Tibial artery (tissue), 4 donors: ENCODE measurements at regions not wholly inside any gene's neighbourhood (a gene's known extent, or its start where the extent isn't known, plus 50 kb on each side); places are given as distances from the start of the nearest gene placed in this dataset.

Experiments
- DNase-seq, 2 donors: peaks; one replicate each; pipeline ENCODE4 v3.0.0-alpha.2; 2019
- H3K27ac ChIP-seq, 2 donors: fragments of 200-600 bp; sonication (generic) in 1 of 2; 1 replicate in 1 of 2; 2 replicates in 1 of 2; pipeline ENCODE4 v1.5.1; 2018 to 2019; ENCODE audit warnings: mild to moderate bottlenecking in 1 of 2
- H3K27me3 ChIP-seq, 2 donors: fragments of 200-600 bp; sonication (generic) in 1 of 2; one replicate each; pipeline versions ENCODE4 v1.5.1 to v1.6.0; 2016 to 2019
- H3K36me3 ChIP-seq, 3 donors: fragments of 200-600 bp; sonication (generic) in 2 of 3; one replicate each; pipeline ENCODE4 v1.5.1; 2016 to 2019; ENCODE audit warnings: mild to moderate bottlenecking in 2 of 3
- H3K4me1 ChIP-seq, 4 donors: fragments of 200-600 bp; sonication (generic) in 2 of 4; 1 replicate in 3 of 4; 2 replicates in 1 of 4; pipeline ENCODE4 v1.5.1; 2016 to 2019
- H3K4me3 ChIP-seq, 2 donors: fragments of 200-600 bp; sonication (generic) in 1 of 2; 1 replicate in 1 of 2; 2 replicates in 1 of 2; pipeline ENCODE4 v1.5.1; 2018 to 2019; ENCODE audit warnings: mild to moderate bottlenecking in 2 of 2
- H3K9me3 ChIP-seq, 3 donors: fragments of 200-600 bp; sonication (generic) in 1 of 3; one replicate each; pipeline ENCODE4 v1.5.1; 2016 to 2019
- intact Hi-C: fragments of 100-400 bp; cut with DNase I; formaldehyde crosslinking; loops from one replicate; pipeline ENCODE4 v1.15.0; 2023; ENCODE audit warnings: low total_unique reads
- TF ChIP-seq, protein P1 (sequence below), 2 experiments: fragments of 200-600 bp in 1 of 2; fragments of 450-650 bp in 1 of 2; IDR thresholded peaks; one replicate each; pipeline ENCODE4 v1.5.1; 2017 to 2019; ENCODE audit warnings: antibody characterized with exemption in 2 of 2, mild to moderate bottlenecking in 1 of 2, moderate library complexity in 1 of 2

DNA sequence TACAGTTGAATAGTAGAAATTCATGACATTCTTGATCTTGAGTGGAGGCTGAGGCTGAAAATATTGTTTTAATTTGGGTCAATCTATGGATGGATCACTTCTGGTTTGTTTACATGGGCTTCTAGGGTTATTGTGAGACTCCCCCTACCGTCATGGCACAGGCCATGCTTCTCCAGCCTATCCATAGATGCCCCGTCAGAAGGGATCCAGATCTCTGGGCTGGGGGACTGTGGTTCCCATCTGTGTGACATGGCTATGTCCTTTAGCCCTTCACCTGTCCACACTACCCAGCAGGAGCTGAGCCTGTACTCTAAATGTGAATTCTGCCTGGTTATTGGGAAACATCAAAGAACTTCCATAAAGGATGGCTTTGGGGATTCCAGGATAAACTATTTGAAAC, 160.4 kb downstream of the ABCC12 start:
- Histone ChIP-seq H3K4me3 (no peak overlapping the region), H3K4me1 (no peaks in the 10 kb centered on the region), H3K27ac (no peak overlapping the region), H3K36me3 (no peaks in the 10 kb centered on the region), H3K27me3 (no peaks in the 10 kb centered on the region), H3K9me3 (peaks cover 0 to 4% (median 0%) of the 10 kb centered on the region in 3 donors)
- intact Hi-C loops, result no loop called here
- TF ChIP-seq, protein P1, sequence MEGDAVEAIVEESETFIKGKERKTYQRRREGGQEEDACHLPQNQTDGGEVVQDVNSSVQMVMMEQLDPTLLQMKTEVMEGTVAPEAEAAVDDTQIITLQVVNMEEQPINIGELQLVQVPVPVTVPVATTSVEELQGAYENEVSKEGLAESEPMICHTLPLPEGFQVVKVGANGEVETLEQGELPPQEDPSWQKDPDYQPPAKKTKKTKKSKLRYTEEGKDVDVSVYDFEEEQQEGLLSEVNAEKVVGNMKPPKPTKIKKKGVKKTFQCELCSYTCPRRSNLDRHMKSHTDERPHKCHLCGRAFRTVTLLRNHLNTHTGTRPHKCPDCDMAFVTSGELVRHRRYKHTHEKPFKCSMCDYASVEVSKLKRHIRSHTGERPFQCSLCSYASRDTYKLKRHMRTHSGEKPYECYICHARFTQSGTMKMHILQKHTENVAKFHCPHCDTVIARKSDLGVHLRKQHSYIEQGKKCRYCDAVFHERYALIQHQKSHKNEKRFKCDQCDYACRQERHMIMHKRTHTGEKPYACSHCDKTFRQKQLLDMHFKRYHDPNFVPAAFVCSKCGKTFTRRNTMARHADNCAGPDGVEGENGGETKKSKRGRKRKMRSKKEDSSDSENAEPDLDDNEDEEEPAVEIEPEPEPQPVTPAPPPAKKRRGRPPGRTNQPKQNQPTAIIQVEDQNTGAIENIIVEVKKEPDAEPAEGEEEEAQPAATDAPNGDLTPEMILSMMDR (IDR thresholded peaks at IDR 0.05), result no peak
- no peak for DNase-seq

DNA sequence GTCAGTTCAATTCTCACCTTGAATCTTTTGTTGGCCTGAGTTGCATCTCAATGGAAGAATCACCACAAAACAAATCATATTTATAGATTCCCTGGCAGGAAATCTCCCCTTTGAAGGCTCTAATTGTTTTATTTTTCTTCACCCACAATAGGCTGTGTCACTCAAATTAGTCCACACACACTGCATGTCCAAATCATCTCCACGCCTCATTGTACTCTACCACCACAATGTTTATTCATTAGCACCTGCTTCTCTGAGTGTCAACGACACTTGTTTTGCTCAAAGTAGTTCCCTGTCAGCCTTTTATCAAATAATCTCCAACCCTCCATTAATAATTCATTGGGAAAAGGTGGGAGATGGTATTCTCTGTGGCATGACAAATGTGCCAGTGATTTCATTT, 164.3 kb downstream of the ABCC12 start:
- TF ChIP-seq, protein P1 (IDR thresholded peaks at IDR 0.05), result no peak
- intact Hi-C loops, result no loop called here
- no peak overlapping the region for H3K4me3 ChIP-seq
- no peak for DNase-seq
- H3K27me3 ChIP-seq, result no peaks in the 10 kb centered on the region
- H3K4me1 ChIP-seq, result no peaks in the 10 kb centered on the region
- no peak overlapping the region for H3K27ac ChIP-seq
- H3K36me3 ChIP-seq, result no peaks in the 10 kb centered on the region
- H3K9me3 ChIP-seq, result peaks cover 0 to 9% (median 0%) of the 10 kb centered on the region in 3 donors

DNA sequence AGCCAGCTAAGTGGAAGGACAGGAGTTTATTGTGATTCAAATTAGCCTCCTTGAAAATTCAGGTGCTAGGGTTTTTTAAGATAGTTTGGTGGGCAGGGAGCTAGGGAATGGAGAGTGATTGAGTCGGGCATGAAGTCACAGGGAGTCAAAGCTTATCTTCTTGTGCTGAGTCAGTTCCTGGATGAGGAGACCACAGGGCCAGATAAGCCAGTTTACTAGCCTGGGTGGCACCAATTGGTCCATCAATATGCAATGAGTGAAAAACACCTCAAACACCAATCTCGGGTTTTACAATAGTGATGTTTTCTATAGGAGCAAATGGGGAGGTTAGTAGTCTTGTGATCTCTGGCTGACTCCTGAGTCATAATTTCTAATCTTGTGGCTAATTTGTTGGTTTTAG, 165.1 kb downstream of the ABCC12 start:
- H3K9me3 ChIP-seq, result peaks cover 0 to 9% (median 0%) of the 10 kb centered on the region in 3 donors
- TF ChIP-seq, protein P1 (IDR thresholded peaks at IDR 0.05), result no peak
- no peak overlapping the region for H3K27ac ChIP-seq
- no peaks in the 10 kb centered on the region for H3K36me3 ChIP-seq
- intact Hi-C loops, result no loop called here
- H3K4me3 ChIP-seq, result no peak overlapping the region
- no peaks in the 10 kb centered on the region for H3K27me3 ChIP-seq
- no peaks in the 10 kb centered on the region for H3K4me1 ChIP-seq
- DNase-seq, result no peak

DNA sequence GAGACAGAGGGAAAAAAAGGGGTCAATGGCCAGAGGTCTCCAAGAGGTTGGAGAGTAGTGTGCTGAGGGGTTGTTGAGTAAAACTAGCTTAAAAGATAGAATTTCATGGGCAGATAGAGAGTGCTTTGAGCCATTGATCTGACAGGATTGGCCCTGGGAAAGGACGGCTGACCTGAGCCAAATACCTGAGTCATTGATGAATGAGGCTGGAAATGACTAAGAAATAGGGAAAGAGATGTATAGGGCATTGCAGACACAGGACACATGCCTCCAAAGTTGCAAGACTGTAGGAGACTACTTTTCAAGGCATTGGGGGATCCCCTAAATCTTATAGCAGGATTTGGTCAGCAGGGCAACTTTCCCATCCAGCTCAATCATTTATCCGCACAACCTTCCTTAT, 168.7 kb downstream of the ABCC12 start:
- H3K27ac ChIP-seq, result no peak overlapping the region
- H3K27me3 ChIP-seq, result no peaks in the 10 kb centered on the region
- intact Hi-C loops, result no loop called here
- DNase-seq, result no peak
- H3K4me1 ChIP-seq, result no peaks in the 10 kb centered on the region
- H3K4me3 ChIP-seq, result no peak overlapping the region
- no peaks in the 10 kb centered on the region for H3K36me3 ChIP-seq
- TF ChIP-seq, protein P1 (IDR thresholded peaks at IDR 0.05), result no peak
- peaks cover 0 to 9% (median 0%) of the 10 kb centered on the region in 3 donors for H3K9me3 ChIP-seq

DNA sequence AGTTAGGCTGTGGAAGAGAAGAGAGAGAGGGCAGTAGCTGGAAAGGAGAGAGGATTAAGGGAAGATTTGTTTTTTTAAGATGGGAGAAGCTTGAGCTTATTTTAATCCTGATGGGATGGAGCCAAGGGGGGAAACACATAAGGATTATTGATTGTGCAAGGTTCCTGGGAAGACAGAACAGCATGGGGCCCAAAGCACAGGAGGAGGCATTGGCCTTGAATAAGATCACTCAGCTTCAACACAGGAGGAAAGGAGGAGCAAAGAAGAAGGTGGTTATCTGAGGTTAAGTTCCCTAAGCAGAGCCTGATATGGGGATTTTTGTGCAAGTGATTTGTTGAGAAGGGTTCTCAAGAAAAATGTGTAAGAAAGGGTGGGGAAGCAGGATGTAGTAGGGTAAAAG, 169.8 kb downstream of the ABCC12 start:
- H3K9me3 ChIP-seq, result peaks cover 0 to 9% (median 0%) of the 10 kb centered on the region in 3 donors
- TF ChIP-seq, protein P1 (IDR thresholded peaks at IDR 0.05), result no peak
- no peaks in the 10 kb centered on the region for H3K27me3 ChIP-seq
- H3K4me1 ChIP-seq, result no peaks in the 10 kb centered on the region
- intact Hi-C loops, result no loop called here
- no peaks in the 10 kb centered on the region for H3K36me3 ChIP-seq
- no peak overlapping the region for H3K27ac ChIP-seq
- DNase-seq, result no peak
- H3K4me3 ChIP-seq, result no peak overlapping the region

DNA sequence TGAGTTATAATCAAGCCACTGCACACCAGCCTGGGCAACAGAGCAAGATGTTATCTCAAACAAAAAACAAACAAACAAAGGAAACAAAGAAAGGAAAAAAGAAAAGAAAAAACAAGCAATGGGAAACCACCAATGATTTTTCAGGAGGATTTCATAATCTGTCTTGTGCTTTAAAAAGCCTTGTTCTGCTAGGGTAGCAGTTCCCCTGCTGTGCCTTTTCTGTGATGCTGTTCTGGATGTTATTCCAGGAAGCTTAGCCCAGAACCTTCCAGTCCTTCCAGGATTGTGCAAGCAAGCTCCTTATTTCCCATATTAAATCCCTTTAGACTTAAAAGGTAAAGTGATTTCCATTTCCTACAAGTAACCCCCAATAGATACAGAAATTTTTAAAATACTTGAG, 171.1 kb downstream of the ABCC12 start:
- Histone ChIP-seq H3K36me3 (no peaks in the 10 kb centered on the region), H3K27me3 (no peaks in the 10 kb centered on the region), H3K9me3 (no peaks in the 10 kb centered on the region), H3K4me1 (no peaks in the 10 kb centered on the region), H3K4me3 (no peak overlapping the region), H3K27ac (no peak overlapping the region)
- no peak for DNase-seq
- intact Hi-C loops, result no loop called here
- TF ChIP-seq, protein P1 (IDR thresholded peaks at IDR 0.05), result no peak
